ENCODE measurements at regions not wholly inside any gene's neighbourhood (a gene's known extent, or its start where the extent isn't known, plus 50 kb on each side); places are given as distances from the start of the nearest gene placed in this dataset.
"Not testable (repeated sequence)": the region's sequence is repeated elsewhere in the genome, so short reads cannot be mapped to it uniquely, and the experiment has no call there.

GRCh38 chr4:59647500-59647899, 1552.6 kb upstream of the ADGRL3 start:
- H3K4me3 ChIP-seq (ENCODE audit: extremely low read depth, insufficient read depth, low read length, poor library complexity, severe bottlenecking): no peak overlapping the region
- no peaks in the 10 kb centered on the region for H3K4me1 ChIP-seq (ENCODE audit: control insufficient read depth, insufficient read depth, low read length, poor library complexity, severe bottlenecking)
- H3K36me3 ChIP-seq (ENCODE audit: control insufficient read depth, insufficient read depth, low read length): no peaks in the 10 kb centered on the region
- no peak overlapping the region for H3K27ac ChIP-seq (ENCODE audit: low read depth, low read length, severe bottlenecking)
- no peaks in the 10 kb centered on the region for H3K9me3 ChIP-seq (ENCODE audit: control insufficient read depth, low read length)

GRCh38 chr4:59650861-59651260, 1549.3 kb upstream of the ADGRL3 start:
- Histone ChIP-seq H3K27ac (ENCODE audit: low read depth, low read length, severe bottlenecking) (no peak overlapping the region), H3K4me3 (ENCODE audit: extremely low read depth, insufficient read depth, low read length, poor library complexity, severe bottlenecking) (no peak overlapping the region), H3K9me3 (ENCODE audit: control insufficient read depth, low read length) (no peaks in the 10 kb centered on the region), H3K4me1 (ENCODE audit: control insufficient read depth, insufficient read depth, low read length, poor library complexity, severe bottlenecking) (no peaks in the 10 kb centered on the region), H3K36me3 (ENCODE audit: control insufficient read depth, insufficient read depth, low read length) (no peaks in the 10 kb centered on the region)
- 78 to 100% methylated on average over 2 of the region's 3 CpGs for WGBS, 2 experiments (ENCODE audit: insufficient coverage in 2 of 2)

- no peak overlapping the region for H3K27ac ChIP-seq (ENCODE audit: low read depth, low read length, severe bottlenecking)
- no peaks in the 10 kb centered on the region for H3K9me3 ChIP-seq (ENCODE audit: control insufficient read depth, low read length)
- H3K36me3 ChIP-seq (ENCODE audit: control insufficient read depth, insufficient read depth, low read length): no peaks in the 10 kb centered on the region
- WGBS, 2 experiments (ENCODE audit: insufficient coverage in 2 of 2): 89 to 90% methylated on average over 4 of the region's 4 CpGs
- no peak overlapping the region for H3K4me3 ChIP-seq (ENCODE audit: extremely low read depth, insufficient read depth, low read length, poor library complexity, severe bottlenecking)
- no peaks in the 10 kb centered on the region for H3K4me1 ChIP-seq (ENCODE audit: control insufficient read depth, insufficient read depth, low read length, poor library complexity, severe bottlenecking)
Measured at GRCh38 chr4:59655996-59656395, 1544.1 kb upstream of the ADGRL3 start.

GRCh38 chr4:59664771-59665170, 1535.4 kb upstream of the ADGRL3 start:
- no peak overlapping the region for H3K4me3 ChIP-seq (ENCODE audit: extremely low read depth, insufficient read depth, low read length, poor library complexity, severe bottlenecking)
- no peaks in the 10 kb centered on the region for H3K36me3 ChIP-seq (ENCODE audit: control insufficient read depth, insufficient read depth, low read length)
- no CpG with 5 or more reads among the region's 1 CpG for WGBS, 2 experiments (ENCODE audit: insufficient coverage in 2 of 2)
- H3K27ac ChIP-seq (ENCODE audit: low read depth, low read length, severe bottlenecking): no peak overlapping the region
- no peaks in the 10 kb centered on the region for H3K4me1 ChIP-seq (ENCODE audit: control insufficient read depth, insufficient read depth, low read length, poor library complexity, severe bottlenecking)
- H3K9me3 ChIP-seq (ENCODE audit: control insufficient read depth, low read length): no peaks in the 10 kb centered on the region

GRCh38 chr4:59666645-59667044, 1533.5 kb upstream of the ADGRL3 start:
- WGBS, 2 experiments (ENCODE audit: insufficient coverage in 2 of 2): 100% methylated on average over 1 of the region's 2 CpGs
- no peaks in the 10 kb centered on the region for H3K9me3 ChIP-seq (ENCODE audit: control insufficient read depth, low read length)
- peaks cover 4% of the 10 kb centered on the region for H3K4me1 ChIP-seq (ENCODE audit: control insufficient read depth, insufficient read depth, low read length, poor library complexity, severe bottlenecking)
- H3K4me3 ChIP-seq (ENCODE audit: extremely low read depth, insufficient read depth, low read length, poor library complexity, severe bottlenecking): no peak overlapping the region
- H3K27ac ChIP-seq (ENCODE audit: low read depth, low read length, severe bottlenecking): no peak overlapping the region
- no peaks in the 10 kb centered on the region for H3K36me3 ChIP-seq (ENCODE audit: control insufficient read depth, insufficient read depth, low read length)

- no peak overlapping the region for H3K27ac ChIP-seq (ENCODE audit: low read depth, low read length, severe bottlenecking)
- no peaks in the 10 kb centered on the region for H3K36me3 ChIP-seq (ENCODE audit: control insufficient read depth, insufficient read depth, low read length)
- peaks cover 4% of the 10 kb centered on the region for H3K4me1 ChIP-seq (ENCODE audit: control insufficient read depth, insufficient read depth, low read length, poor library complexity, severe bottlenecking)
- no peaks in the 10 kb centered on the region for H3K9me3 ChIP-seq (ENCODE audit: control insufficient read depth, low read length)
- no CpG with 5 or more reads among the region's 1 CpG for WGBS, 2 experiments (ENCODE audit: insufficient coverage in 2 of 2)
- no peak overlapping the region for H3K4me3 ChIP-seq (ENCODE audit: extremely low read depth, insufficient read depth, low read length, poor library complexity, severe bottlenecking)
Measured at GRCh38 chr4:59671037-59671436, 1529.1 kb upstream of the ADGRL3 start.

GRCh38 chr4:59676389-59676788, 1523.7 kb upstream of the ADGRL3 start:
- Histone ChIP-seq H3K4me1 (ENCODE audit: control insufficient read depth, insufficient read depth, low read length, poor library complexity, severe bottlenecking) (no peaks in the 10 kb centered on the region), H3K27ac (ENCODE audit: low read depth, low read length, severe bottlenecking) (no peak overlapping the region), H3K9me3 (ENCODE audit: control insufficient read depth, low read length) (no peaks in the 10 kb centered on the region), H3K36me3 (ENCODE audit: control insufficient read depth, insufficient read depth, low read length) (no peaks in the 10 kb centered on the region), H3K4me3 (ENCODE audit: extremely low read depth, insufficient read depth, low read length, poor library complexity, severe bottlenecking) (no peak overlapping the region)
- WGBS, 2 experiments (ENCODE audit: insufficient coverage in 2 of 2): no CpG with 5 or more reads among the region's 1 CpG

- H3K9me3 ChIP-seq (ENCODE audit: control insufficient read depth, low read length); H3K36me3 ChIP-seq (ENCODE audit: control insufficient read depth, insufficient read depth, low read length); H3K27ac ChIP-seq (ENCODE audit: low read depth, low read length, severe bottlenecking); H3K4me3 ChIP-seq (ENCODE audit: extremely low read depth, insufficient read depth, low read length, poor library complexity, severe bottlenecking); H3K4me1 ChIP-seq (ENCODE audit: control insufficient read depth, insufficient read depth, low read length, poor library complexity, severe bottlenecking): not testable (repeated sequence)
- WGBS, 2 experiments (ENCODE audit: insufficient coverage in 2 of 2): 86% methylated on average over 1 of the region's 2 CpGs; no CpG with 5 or more reads in 1 of the 2 experiments
Measured at GRCh38 chr4:59676992-59677391, 1523.1 kb upstream of the ADGRL3 start.

GRCh38 chr4:59685626-59686025, 1514.5 kb upstream of the ADGRL3 start:
- Histone ChIP-seq H3K4me3 (ENCODE audit: extremely low read depth, insufficient read depth, low read length, poor library complexity, severe bottlenecking) (no peak overlapping the region), H3K36me3 (ENCODE audit: control insufficient read depth, insufficient read depth, low read length) (no peaks in the 10 kb centered on the region), H3K9me3 (ENCODE audit: control insufficient read depth, low read length) (no peaks in the 10 kb centered on the region), H3K4me1 (ENCODE audit: control insufficient read depth, insufficient read depth, low read length, poor library complexity, severe bottlenecking) (no peaks in the 10 kb centered on the region), H3K27ac (ENCODE audit: low read depth, low read length, severe bottlenecking) (no peak overlapping the region)
- no CpG with 5 or more reads among the region's 1 CpG for WGBS, 2 experiments (ENCODE audit: insufficient coverage in 2 of 2)

GRCh38 chr4:59689149-59689548, 1511.0 kb upstream of the ADGRL3 start:
- Histone ChIP-seq H3K4me1 (ENCODE audit: control insufficient read depth, insufficient read depth, low read length, poor library complexity, severe bottlenecking) (no peaks in the 10 kb centered on the region), H3K27ac (ENCODE audit: low read depth, low read length, severe bottlenecking) (no peak overlapping the region), H3K9me3 (ENCODE audit: control insufficient read depth, low read length) (no peaks in the 10 kb centered on the region), H3K4me3 (ENCODE audit: extremely low read depth, insufficient read depth, low read length, poor library complexity, severe bottlenecking) (no peak overlapping the region), H3K36me3 (ENCODE audit: control insufficient read depth, insufficient read depth, low read length) (no peaks in the 10 kb centered on the region)
- WGBS, 2 experiments (ENCODE audit: insufficient coverage in 2 of 2): 92 to 93% methylated on average over 4 of the region's 6 CpGs

- WGBS, 2 experiments (ENCODE audit: insufficient coverage in 2 of 2): 80% methylated on average over 2 of the region's 5 CpGs; no CpG with 5 or more reads in 1 of the 2 experiments
- H3K4me1 ChIP-seq (ENCODE audit: control insufficient read depth, insufficient read depth, low read length, poor library complexity, severe bottlenecking): no peaks in the 10 kb centered on the region
- no peak overlapping the region for H3K4me3 ChIP-seq (ENCODE audit: extremely low read depth, insufficient read depth, low read length, poor library complexity, severe bottlenecking)
- H3K9me3 ChIP-seq (ENCODE audit: control insufficient read depth, low read length): no peaks in the 10 kb centered on the region
- no peak overlapping the region for H3K27ac ChIP-seq (ENCODE audit: low read depth, low read length, severe bottlenecking)
- no peaks in the 10 kb centered on the region for H3K36me3 ChIP-seq (ENCODE audit: control insufficient read depth, insufficient read depth, low read length)
Measured at GRCh38 chr4:59695355-59696053, 1504.6 kb upstream of the ADGRL3 start.

Data from mesodermal cell (in vitro differentiated cells).